Karpas-422 (cell line): ENCODE measurements at regions not wholly inside any gene's neighbourhood (a gene's known extent, or its start where the extent isn't known, plus 50 kb on each side); places are given as distances from the start of the nearest gene placed in this dataset.

Experiments used
- DNase-seq: peaks from one replicate; pipeline ENCODE4 v3.0.0-alpha.2; 2015
- H2AFZ ChIP-seq: fragments of 200-600 bp; sonication (generic); 2 replicates; pipeline ENCODE4 v1.6.1; 2014; ENCODE audit warnings: antibody characterized with exemption, low read length, mixed read lengths
- H3K27ac ChIP-seq: fragments of 200-600 bp; sonication (generic); 2 replicates; pipeline ENCODE4 v1.5.1; 2014; ENCODE audit warnings: mild to moderate bottlenecking, low read length, moderate library complexity
- H3K27me3 ChIP-seq: fragments of 200-600 bp; sonication (generic); 2 replicates; pipeline ENCODE4 v1.6.1; 2014; ENCODE audit warnings: low read length, mixed read lengths
- H3K36me3 ChIP-seq: fragments of 200-600 bp; sonication (generic); 2 replicates; pipeline ENCODE4 v1.6.1; 2014; ENCODE audit warnings: low read length, mixed read lengths; ENCODE audit not compliant: insufficient read depth
- H3K4me1 ChIP-seq: fragments of 200-600 bp; sonication (generic); 2 replicates; pipeline ENCODE4 v1.6.1; 2014; ENCODE audit warnings: mild to moderate bottlenecking, low read length, mixed read lengths
- H3K4me2 ChIP-seq: fragments of 200-600 bp; sonication (generic); 2 replicates; pipeline ENCODE4 v1.6.1; 2014; ENCODE audit warnings: low read length, low read depth, mild to moderate bottlenecking; ENCODE audit not compliant: poor library complexity, severe bottlenecking
- H3K4me3 ChIP-seq: fragments of 200-600 bp; sonication (generic); 2 replicates; pipeline ENCODE4 v1.5.1; 2014; ENCODE audit warnings: mild to moderate bottlenecking, antibody characterized with exemption, low read length, mixed read lengths
- H3K79me2 ChIP-seq: fragments of 200-600 bp; sonication (generic); 2 replicates; pipeline ENCODE4 v1.6.1; 2014; ENCODE audit warnings: mild to moderate bottlenecking, low read length, mixed read lengths
- H3K9ac ChIP-seq: fragments of 200-600 bp; sonication (generic); 2 replicates; pipeline ENCODE4 v1.6.0; 2014; ENCODE audit warnings: low read length
- H3K9me2 ChIP-seq: fragments of 200-600 bp; sonication (generic), shearing (Covaris generic); replicated peaks from 2 replicates; pipeline ENCODE4 v1.6.0; 2014; ENCODE audit warnings: mild to moderate bottlenecking, low read length, moderate library complexity; ENCODE audit not compliant: insufficient read depth
- H3K9me3 ChIP-seq: fragments of 300-700, 200-600 bp; sonication (generic); 2 replicates; pipeline ENCODE4 v1.6.1; 2014; ENCODE audit warnings: low read length, mixed read lengths
- H4K20me1 ChIP-seq: fragments of 200-600 bp; sonication (generic); 2 replicates; pipeline ENCODE4 v1.6.1; 2014; ENCODE audit warnings: mild to moderate bottlenecking, antibody characterized with exemption, low read length, low read depth; ENCODE audit not compliant: insufficient read depth

GRCh38 chr20:18908109-18908508, 94.5 kb downstream of the SCP2D1 start:
- H4K20me1 ChIP-seq, result no peaks in the 10 kb centered on the region
- no peak overlapping the region for H3K4me2 ChIP-seq
- no peak overlapping the region for H3K27ac ChIP-seq
- no peak overlapping the region for H2AFZ ChIP-seq
- no peaks in the 10 kb centered on the region for H3K36me3 ChIP-seq
- DNase-seq, result no peak
- no peaks in the 10 kb centered on the region for H3K79me2 ChIP-seq
- H3K9me2 ChIP-seq, result no peaks in the 10 kb centered on the region
- no peak overlapping the region for H3K9ac ChIP-seq
- no peaks in the 10 kb centered on the region for H3K9me3 ChIP-seq
- no peak overlapping the region for H3K4me3 ChIP-seq
- peaks cover 56% of the 10 kb centered on the region for H3K4me1 ChIP-seq
- H3K27me3 ChIP-seq, result no peaks in the 10 kb centered on the region

DNA sequence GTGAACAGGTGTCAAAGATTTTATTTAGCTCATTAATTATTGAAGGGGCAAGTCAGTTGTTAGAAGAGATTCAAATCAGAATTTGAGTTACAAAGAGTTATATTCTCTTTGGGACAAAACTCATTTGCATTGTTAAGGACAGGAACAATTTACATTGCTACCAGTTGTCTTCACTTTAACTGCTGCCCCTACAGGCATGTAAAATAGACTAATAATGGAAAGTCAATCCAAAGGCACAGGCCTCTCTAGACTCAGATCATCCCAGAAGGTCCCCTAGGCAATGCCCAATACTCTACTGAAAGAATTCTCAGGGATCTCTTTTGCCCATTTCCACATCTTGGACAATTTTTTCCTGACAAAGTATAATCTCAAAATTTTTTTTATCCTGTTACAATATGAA, 95.7 kb downstream of the SCP2D1 start:
- no peaks in the 10 kb centered on the region for H3K79me2 ChIP-seq
- H3K27me3 ChIP-seq, result no peaks in the 10 kb centered on the region
- no peaks in the 10 kb centered on the region for H3K9me3 ChIP-seq
- no peak overlapping the region for H2AFZ ChIP-seq
- no peak overlapping the region; the same call in 1 of the 2 replicates for H3K4me3 ChIP-seq
- no peak overlapping the region for H3K9ac ChIP-seq
- no peak overlapping the region for H3K27ac ChIP-seq
- DNase-seq, result peak; percentile 61
- no peaks in the 10 kb centered on the region for H3K9me2 ChIP-seq
- peaks cover 55% of the 10 kb centered on the region for H3K4me1 ChIP-seq
- peak overlapping the region; percentile 39 for H3K4me2 ChIP-seq
- no peaks in the 10 kb centered on the region for H3K36me3 ChIP-seq
- H4K20me1 ChIP-seq, result no peaks in the 10 kb centered on the region

- Histone ChIP-seq H3K27me3 (no peaks in the 10 kb centered on the region), H3K36me3 (no peaks in the 10 kb centered on the region), H3K4me3 (no peak overlapping the region), H3K9ac (no peak overlapping the region), H3K4me1 (peaks cover 12% of the 10 kb centered on the region), H2AFZ (no peak overlapping the region), H3K79me2 (no peaks in the 10 kb centered on the region), H3K27ac (no peak overlapping the region), H4K20me1 (no peaks in the 10 kb centered on the region), H3K9me2 (no peaks in the 10 kb centered on the region), H3K4me2 (no peak overlapping the region), H3K9me3 (no peaks in the 10 kb centered on the region)
- DNase-seq, result no peak
These were observed 100.1 kb downstream of the SCP2D1 start for GRCh38 chr20:18913701-18914100.

DNA sequence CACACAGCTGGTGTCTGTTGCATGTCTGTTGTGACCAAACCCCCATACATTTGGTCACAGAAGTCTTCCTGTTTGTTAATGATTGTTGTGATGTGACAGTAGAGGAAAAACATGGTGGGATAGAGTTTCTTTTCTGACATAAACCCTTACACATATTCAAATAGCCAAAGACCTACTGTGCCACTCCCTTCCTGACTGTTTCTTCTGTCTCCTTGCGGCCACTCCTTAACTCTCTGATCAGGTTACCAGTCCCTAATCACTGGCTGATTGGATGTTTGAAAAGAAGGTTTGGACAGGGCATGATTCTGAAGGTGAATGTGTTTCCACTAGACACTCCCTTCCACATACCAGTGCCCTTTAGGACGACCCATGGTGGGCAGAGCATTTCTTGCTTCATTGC, 101.2 kb downstream of the SCP2D1 start:
- Histone ChIP-seq H2AFZ (no peak overlapping the region), H3K27me3 (no peaks in the 10 kb centered on the region), H3K27ac (no peak overlapping the region), H3K4me2 (no peak overlapping the region), H3K9ac (no peak overlapping the region), H4K20me1 (no peaks in the 10 kb centered on the region), H3K9me2 (no peaks in the 10 kb centered on the region), H3K4me3 (no peak overlapping the region), H3K4me1 (peaks cover 1% of the 10 kb centered on the region), H3K36me3 (no peaks in the 10 kb centered on the region), H3K79me2 (no peaks in the 10 kb centered on the region), H3K9me3 (no peaks in the 10 kb centered on the region)
- DNase-seq, result no peak

DNA sequence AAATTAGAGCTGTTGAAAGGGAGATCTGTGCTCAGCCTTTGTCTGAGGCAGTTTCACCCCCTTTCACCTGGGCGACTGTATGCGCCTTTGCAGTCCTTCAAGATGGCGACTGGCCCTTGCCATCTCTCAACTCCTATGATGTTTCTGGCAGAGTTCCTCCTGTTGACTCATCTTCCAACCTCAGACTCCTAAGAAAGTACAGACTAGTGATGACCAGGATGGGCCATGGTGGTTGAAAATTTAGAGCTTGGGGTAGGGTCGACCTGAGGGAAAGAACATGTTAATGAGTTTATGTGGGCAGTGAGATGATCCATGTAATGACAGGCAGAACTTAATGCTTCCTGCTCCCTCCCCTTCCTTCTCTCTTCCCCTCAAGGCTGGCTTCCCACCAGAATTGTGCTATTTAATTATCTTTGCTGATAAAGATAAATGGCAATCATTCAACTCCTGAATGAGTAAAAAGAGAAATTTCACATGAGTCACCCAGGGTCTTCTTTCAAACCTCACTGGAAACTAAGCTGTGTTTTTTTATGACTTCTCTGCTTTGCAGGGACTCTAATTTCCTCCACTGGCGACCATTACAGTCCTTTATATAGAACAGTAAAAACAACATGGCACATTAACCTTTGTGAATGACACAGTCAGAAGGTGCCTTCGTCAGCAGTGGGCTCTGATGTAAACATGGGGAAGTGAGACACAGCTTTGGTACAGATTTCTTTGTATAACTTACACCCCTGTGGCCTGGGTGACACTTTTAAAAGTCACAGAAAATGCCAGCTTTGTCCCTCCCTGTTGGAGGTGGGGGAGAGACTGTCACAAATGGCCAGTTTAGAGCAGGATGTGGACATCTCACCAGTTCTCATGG, 103.5 kb downstream of the SCP2D1 start:
- H3K4me2 ChIP-seq, result no peak overlapping the region
- no peaks in the 10 kb centered on the region for H3K27me3 ChIP-seq
- no peaks in the 10 kb centered on the region for H3K36me3 ChIP-seq
- no peak overlapping the region for H3K27ac ChIP-seq
- no peaks in the 10 kb centered on the region for H3K9me2 ChIP-seq
- DNase-seq, result peak; percentile 28
- no peak overlapping the region for H2AFZ ChIP-seq
- no peaks in the 10 kb centered on the region for H4K20me1 ChIP-seq
- no peaks in the 10 kb centered on the region for H3K79me2 ChIP-seq
- no peak overlapping the region for H3K9ac ChIP-seq
- no peak overlapping the region for H3K4me3 ChIP-seq
- no peaks in the 10 kb centered on the region for H3K9me3 ChIP-seq
- no peaks in the 10 kb centered on the region for H3K4me1 ChIP-seq

DNA sequence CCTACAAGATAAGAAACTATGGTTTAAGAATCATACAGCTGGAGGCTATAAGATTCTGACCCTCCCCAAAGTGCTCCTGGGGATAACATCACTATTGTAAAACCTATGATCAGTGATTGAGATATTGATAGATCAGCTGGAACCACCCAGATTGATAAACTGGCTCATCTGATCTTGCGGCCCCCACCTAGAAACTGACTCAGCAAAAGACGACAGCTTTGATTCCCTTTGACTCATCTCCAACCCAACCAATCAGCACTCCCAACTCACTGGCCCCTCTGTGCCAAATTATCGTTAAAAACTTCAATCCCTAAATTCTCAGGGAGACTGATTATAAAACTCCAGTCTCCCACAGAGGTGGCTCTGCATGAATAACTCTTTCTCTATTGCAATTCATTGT, 106.4 kb downstream of the SCP2D1 start:
- no peak overlapping the region for H2AFZ ChIP-seq
- no peaks in the 10 kb centered on the region for H4K20me1 ChIP-seq
- no peaks in the 10 kb centered on the region for H3K4me1 ChIP-seq
- H3K27ac ChIP-seq, result no peak overlapping the region
- H3K9ac ChIP-seq, result no peak overlapping the region
- H3K9me2 ChIP-seq, result no peaks in the 10 kb centered on the region
- DNase-seq, result peak; percentile 11
- no peaks in the 10 kb centered on the region for H3K36me3 ChIP-seq
- H3K4me2 ChIP-seq, result no peak overlapping the region
- H3K4me3 ChIP-seq, result no peak overlapping the region
- no peaks in the 10 kb centered on the region for H3K9me3 ChIP-seq
- no peaks in the 10 kb centered on the region for H3K27me3 ChIP-seq
- no peaks in the 10 kb centered on the region for H3K79me2 ChIP-seq

GRCh38 chr20:18921291-18921690, 107.7 kb downstream of the SCP2D1 start:
- Histone ChIP-seq H2AFZ (no peak overlapping the region), H3K27me3 (no peaks in the 10 kb centered on the region), H3K9ac (no peak overlapping the region), H3K9me3 (no peaks in the 10 kb centered on the region), H4K20me1 (no peaks in the 10 kb centered on the region), H3K9me2 (no peaks in the 10 kb centered on the region), H3K36me3 (no peaks in the 10 kb centered on the region), H3K79me2 (no peaks in the 10 kb centered on the region), H3K4me2 (no peak overlapping the region), H3K27ac (no peak overlapping the region), H3K4me1 (no peaks in the 10 kb centered on the region), H3K4me3 (no peak overlapping the region)
- DNase-seq, result peak; percentile 2

DNA sequence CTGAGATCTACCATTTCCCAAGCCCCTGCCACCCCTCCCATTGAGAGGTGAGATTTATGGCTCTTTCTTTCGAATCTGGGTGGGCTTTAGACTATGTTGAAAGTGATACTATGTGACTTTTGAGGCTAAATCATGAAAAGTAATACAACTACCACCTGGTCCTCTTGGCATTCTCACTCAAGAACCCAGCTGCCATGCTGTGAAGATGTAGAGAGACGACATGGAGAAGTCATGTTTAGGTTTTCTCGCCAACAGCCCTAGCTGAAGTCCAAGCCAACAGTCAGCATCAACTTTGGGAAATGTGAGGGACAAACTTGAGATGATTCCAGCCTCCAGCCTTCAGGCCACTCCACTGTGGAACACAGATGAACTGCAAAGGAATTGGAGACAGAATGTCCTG, 108.7 kb downstream of the SCP2D1 start:
- Histone ChIP-seq H3K4me3 (no peak overlapping the region), H3K9me3 (no peaks in the 10 kb centered on the region), H3K27ac (no peak overlapping the region), H3K79me2 (no peaks in the 10 kb centered on the region), H3K27me3 (no peaks in the 10 kb centered on the region), H4K20me1 (no peaks in the 10 kb centered on the region), H3K9ac (no peak overlapping the region), H3K4me2 (no peak overlapping the region), H2AFZ (no peak overlapping the region), H3K4me1 (no peaks in the 10 kb centered on the region), H3K36me3 (no peaks in the 10 kb centered on the region), H3K9me2 (no peaks in the 10 kb centered on the region)
- DNase-seq, result no peak
